Gastroesophageal sphincter (tissue), 3 donors: ENCODE measurements at regions not wholly inside any gene's neighbourhood (a gene's known extent, or its start where the extent isn't known, plus 50 kb on each side); places are given as distances from the start of the nearest gene placed in this dataset.
"Not testable (repeated sequence)": the region's sequence is repeated elsewhere in the genome, so short reads cannot be mapped to it uniquely, and the experiment has no call there.

Experiments used
- EP300 ChIP-seq: sonication (generic); formaldehyde crosslinking; IDR thresholded peaks from one replicate; pipeline ENCODE4 v1.6.1; 2017; ENCODE audit warnings: antibody characterized with exemption, mild to moderate bottlenecking
- POLR2A ChIP-seq, 2 donors: fragments of 450-650 bp; IDR thresholded peaks; one replicate each; pipeline ENCODE4 v1.6.1; 2017; ENCODE audit warnings: antibody characterized with exemption in 2 of 2, mild to moderate bottlenecking in 2 of 2, moderate library complexity in 1 of 2
- TF ChIP-seq, protein P1 (sequence below), 4 experiments: fragments of 200-600 bp in 2 of 4; fragments of 450-650 bp in 2 of 4; sonication (generic) in 1 of 4; IDR thresholded peaks; one replicate each; pipeline ENCODE4 v1.5.1; 2017 to 2019; ENCODE audit warnings: antibody characterized with exemption in 4 of 4, mild to moderate bottlenecking in 2 of 4, moderate library complexity in 2 of 4

DNA sequence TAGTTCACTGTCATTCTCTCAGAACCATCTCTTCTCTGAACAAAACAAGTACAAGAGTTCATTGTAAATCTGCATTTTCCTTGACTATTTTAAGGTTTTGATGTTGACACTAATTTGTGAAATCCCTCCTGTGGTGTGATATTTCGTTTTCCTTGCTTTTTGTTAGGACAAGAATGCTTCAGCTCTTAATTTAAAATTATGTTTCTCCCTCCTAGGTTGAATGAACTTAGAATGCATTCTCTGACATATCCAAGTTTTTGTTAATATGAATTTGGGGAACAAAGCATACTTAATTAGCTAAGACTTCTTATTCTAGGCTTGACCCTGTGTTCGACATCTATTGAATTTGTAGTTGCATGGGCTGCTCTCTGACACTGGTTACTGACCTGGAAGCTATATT is 508.7 kb downstream of the FOXD4L5 start:
- not testable (repeated sequence) for TF ChIP-seq POLR2A (IDR thresholded peaks at IDR 0.05); EP300
- TF ChIP-seq, protein P1, sequence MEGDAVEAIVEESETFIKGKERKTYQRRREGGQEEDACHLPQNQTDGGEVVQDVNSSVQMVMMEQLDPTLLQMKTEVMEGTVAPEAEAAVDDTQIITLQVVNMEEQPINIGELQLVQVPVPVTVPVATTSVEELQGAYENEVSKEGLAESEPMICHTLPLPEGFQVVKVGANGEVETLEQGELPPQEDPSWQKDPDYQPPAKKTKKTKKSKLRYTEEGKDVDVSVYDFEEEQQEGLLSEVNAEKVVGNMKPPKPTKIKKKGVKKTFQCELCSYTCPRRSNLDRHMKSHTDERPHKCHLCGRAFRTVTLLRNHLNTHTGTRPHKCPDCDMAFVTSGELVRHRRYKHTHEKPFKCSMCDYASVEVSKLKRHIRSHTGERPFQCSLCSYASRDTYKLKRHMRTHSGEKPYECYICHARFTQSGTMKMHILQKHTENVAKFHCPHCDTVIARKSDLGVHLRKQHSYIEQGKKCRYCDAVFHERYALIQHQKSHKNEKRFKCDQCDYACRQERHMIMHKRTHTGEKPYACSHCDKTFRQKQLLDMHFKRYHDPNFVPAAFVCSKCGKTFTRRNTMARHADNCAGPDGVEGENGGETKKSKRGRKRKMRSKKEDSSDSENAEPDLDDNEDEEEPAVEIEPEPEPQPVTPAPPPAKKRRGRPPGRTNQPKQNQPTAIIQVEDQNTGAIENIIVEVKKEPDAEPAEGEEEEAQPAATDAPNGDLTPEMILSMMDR (IDR thresholded peaks at IDR 0.05), result not testable (repeated sequence)
